ENCODE measurements at regions not wholly inside any gene's neighbourhood (a gene's known extent, or its start where the extent isn't known, plus 50 kb on each side); places are given as distances from the start of the nearest gene placed in this dataset.

GRCh38 chr18:67282796-67283195 is 233.7 kb downstream of the DSEL start:
- TF ChIP-seq CTCF (IDR thresholded peaks at IDR 0.05; ENCODE audit: insufficient read depth, low read length, poor library complexity, severe bottlenecking) (no peak), EZH2phosphoT487 (conservative IDR thresholded peaks at IDR 0.05; ENCODE audit: low read length) (no peak)

Measured in SU-DHL-6 (cell line).